HUES48 (cell line): ENCODE measurements at regions not wholly inside any gene's neighbourhood (a gene's known extent, or its start where the extent isn't known, plus 50 kb on each side); places are given as distances from the start of the nearest gene placed in this dataset.

Experiments
- H3K27ac ChIP-seq: one replicate; pipeline ENCODE4 v1.7.0; 2013; ENCODE audit warnings: low read depth, low read length, inconsistent platforms
- H3K27me3 ChIP-seq: 2 replicates; pipeline ENCODE4 v1.6.1; 2013; ENCODE audit warnings: mild to moderate bottlenecking, low read length; ENCODE audit not compliant: control insufficient read depth, insufficient read depth
- H3K36me3 ChIP-seq: 2 replicates; pipeline ENCODE4 v1.6.1; 2013; ENCODE audit warnings: low read length; ENCODE audit not compliant: control insufficient read depth, insufficient read depth
- H3K4me1 ChIP-seq: 2 replicates; pipeline ENCODE4 v1.6.1; 2013; ENCODE audit warnings: mild to moderate bottlenecking, low read length; ENCODE audit not compliant: control insufficient read depth, insufficient read depth
- H3K4me3 ChIP-seq: 2 replicates; pipeline ENCODE4 v1.5.1; 2013; ENCODE audit warnings: mild to moderate bottlenecking, low read depth, low read length
- H3K9ac ChIP-seq: 2 replicates; pipeline ENCODE4 v1.6.1; 2013; ENCODE audit warnings: mild to moderate bottlenecking, low read depth, low read length, moderate library complexity
- H3K9me3 ChIP-seq: 2 replicates; pipeline ENCODE4 v1.6.1; 2013; ENCODE audit warnings: low read length; ENCODE audit not compliant: control insufficient read depth, insufficient read depth

DNA sequence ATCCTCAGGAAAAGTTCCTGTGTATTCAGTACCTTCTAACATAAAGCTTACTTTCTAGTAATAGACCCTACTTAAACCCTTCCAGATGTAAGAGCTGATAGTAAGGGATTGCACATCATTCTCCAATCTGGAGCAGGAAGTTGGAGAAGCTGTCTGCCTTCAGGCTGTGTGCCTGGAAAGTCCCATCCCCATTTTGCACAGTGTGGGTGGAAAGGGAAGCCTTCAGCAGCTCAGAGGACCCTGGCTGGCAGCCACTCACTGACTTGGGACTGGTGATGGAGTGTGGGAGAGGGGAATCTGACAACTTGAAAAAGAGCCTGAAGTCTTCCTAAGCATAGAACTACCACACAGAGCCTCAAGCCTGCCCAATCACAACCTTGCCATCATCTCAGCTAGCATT is 164.1 kb upstream of the ADO start:
- Histone ChIP-seq H3K9me3 (no peaks in the 10 kb centered on the region), H3K4me1 (peaks cover 8% of the 10 kb centered on the region), H3K27ac (no peak overlapping the region), H3K27me3 (no peaks in the 10 kb centered on the region), H3K36me3 (no peaks in the 10 kb centered on the region), H3K4me3 (no peak overlapping the region), H3K9ac (no peak overlapping the region)

DNA sequence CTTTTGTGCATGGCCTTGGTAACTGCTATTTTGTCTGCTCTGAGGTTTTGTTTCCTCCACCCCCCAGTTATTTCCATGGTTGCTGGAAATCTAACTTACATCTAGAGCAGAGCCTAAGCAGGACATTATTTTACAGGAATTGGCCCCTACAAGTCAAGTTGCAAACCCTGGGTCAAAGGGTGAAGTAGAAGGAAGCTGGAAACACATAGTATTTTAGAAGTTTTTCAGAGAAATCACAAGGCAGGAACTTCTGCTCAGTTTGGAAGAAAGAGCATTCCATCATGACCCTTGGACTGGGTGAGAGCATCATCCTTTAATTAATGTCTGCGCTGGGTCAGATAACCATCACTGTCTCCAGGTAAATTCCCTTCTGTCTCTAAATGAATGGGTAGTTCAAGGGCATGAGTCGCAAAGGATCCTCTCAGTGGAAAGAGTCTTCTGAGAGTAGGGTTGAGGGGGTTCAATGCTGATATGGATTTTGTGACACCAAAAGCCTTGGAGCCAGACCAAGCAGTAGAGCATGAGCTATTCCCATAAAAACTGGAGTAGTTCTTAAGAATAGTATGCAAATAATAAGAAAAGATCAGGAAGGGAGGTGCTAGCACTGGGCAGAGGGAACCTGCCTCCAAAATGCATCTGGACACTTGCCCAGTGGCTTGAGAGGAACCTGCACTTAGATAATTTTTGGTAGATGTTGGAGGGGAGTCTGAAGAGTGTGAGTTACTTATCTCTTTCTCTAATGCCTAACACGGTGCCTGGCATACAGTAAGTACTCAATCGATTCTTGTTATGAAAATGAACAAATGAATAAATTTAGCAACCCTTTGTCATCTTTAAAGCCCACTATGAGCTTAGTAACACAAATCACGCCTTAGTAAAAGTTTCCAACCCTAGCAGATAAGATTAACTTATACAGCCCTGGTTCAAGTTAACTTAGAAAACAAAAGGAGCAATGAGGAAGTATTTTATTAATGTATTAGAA is 160.6 kb upstream of the ADO start:
- no peaks in the 10 kb centered on the region for H3K36me3 ChIP-seq
- no peaks in the 10 kb centered on the region for H3K4me1 ChIP-seq
- no peak overlapping the region for H3K4me3 ChIP-seq
- no peaks in the 10 kb centered on the region for H3K9me3 ChIP-seq
- no peak overlapping the region for H3K27ac ChIP-seq
- H3K27me3 ChIP-seq: no peaks in the 10 kb centered on the region
- no peak overlapping the region for H3K9ac ChIP-seq

- H3K4me1 ChIP-seq: no peaks in the 10 kb centered on the region
- no peaks in the 10 kb centered on the region for H3K27me3 ChIP-seq
- no peak overlapping the region for H3K4me3 ChIP-seq
- no peak overlapping the region for H3K9ac ChIP-seq
- no peaks in the 10 kb centered on the region for H3K36me3 ChIP-seq
- no peak overlapping the region for H3K27ac ChIP-seq
- no peaks in the 10 kb centered on the region for H3K9me3 ChIP-seq
Observed at GRCh38 chr10:62647375-62648092, 157.0 kb upstream of the ADO start.

- Histone ChIP-seq H3K4me3 (no peak overlapping the region), H3K27ac (no peak overlapping the region), H3K27me3 (no peaks in the 10 kb centered on the region), H3K9ac (no peak overlapping the region), H3K9me3 (no peaks in the 10 kb centered on the region), H3K4me1 (no peaks in the 10 kb centered on the region), H3K36me3 (no peaks in the 10 kb centered on the region)
Observed at GRCh38 chr10:62648921-62649320, 155.6 kb upstream of the ADO start.

- no peak overlapping the region for H3K4me3 ChIP-seq
- H3K36me3 ChIP-seq: no peaks in the 10 kb centered on the region
- no peak overlapping the region for H3K9ac ChIP-seq
- H3K4me1 ChIP-seq: no peaks in the 10 kb centered on the region
- no peaks in the 10 kb centered on the region for H3K9me3 ChIP-seq
- H3K27me3 ChIP-seq: no peaks in the 10 kb centered on the region
- H3K27ac ChIP-seq: no peak overlapping the region
Observed at GRCh38 chr10:62650411-62650810, 154.1 kb upstream of the ADO start.

GRCh38 chr10:62651341-62651740 is 153.2 kb upstream of the ADO start:
- Histone ChIP-seq H3K9ac (no peak overlapping the region), H3K27ac (no peak overlapping the region), H3K36me3 (no peaks in the 10 kb centered on the region), H3K4me1 (no peaks in the 10 kb centered on the region), H3K27me3 (no peaks in the 10 kb centered on the region), H3K4me3 (no peak overlapping the region), H3K9me3 (no peaks in the 10 kb centered on the region)

DNA sequence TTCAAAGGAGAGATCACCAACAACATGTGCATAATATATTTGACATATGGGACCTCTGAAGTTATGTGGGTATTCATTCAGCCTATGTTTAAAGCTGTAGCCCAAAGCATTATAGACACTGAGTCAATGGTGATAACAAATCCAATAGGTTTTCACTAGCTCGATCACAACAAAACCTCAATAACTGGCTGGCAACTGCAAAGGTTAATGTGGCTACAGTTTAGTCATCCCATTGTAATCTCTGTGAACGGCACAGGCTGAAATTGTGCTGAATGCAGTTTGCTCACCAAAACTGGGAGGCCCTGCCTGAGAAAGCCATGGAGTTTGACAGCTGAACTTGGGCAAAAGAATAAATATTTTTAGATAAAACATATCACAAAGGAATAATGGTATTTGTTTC is 152.4 kb upstream of the ADO start:
- Histone ChIP-seq H3K27me3 (no peaks in the 10 kb centered on the region), H3K4me3 (no peak overlapping the region), H3K36me3 (no peaks in the 10 kb centered on the region), H3K9me3 (no peaks in the 10 kb centered on the region), H3K4me1 (no peaks in the 10 kb centered on the region), H3K27ac (no peak overlapping the region), H3K9ac (no peak overlapping the region)

DNA sequence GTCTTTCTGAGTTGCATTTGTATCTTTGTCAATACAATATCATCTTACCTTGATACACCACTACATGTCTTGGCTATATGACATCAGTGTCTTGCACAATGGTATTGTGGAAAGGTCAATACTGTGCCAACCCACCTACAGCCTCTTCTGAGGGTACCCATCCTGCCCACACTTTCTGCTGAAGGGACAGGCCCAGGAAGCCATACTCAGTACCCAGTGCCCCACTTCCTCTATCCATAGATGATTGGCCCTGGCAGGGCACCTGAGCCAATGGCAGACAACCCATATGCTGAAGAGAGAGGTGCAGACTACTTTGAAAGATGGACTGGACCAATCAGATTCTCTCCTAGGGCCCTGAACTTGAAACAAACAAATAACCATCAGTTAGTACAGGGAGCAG is 152.0 kb upstream of the ADO start:
- no peaks in the 10 kb centered on the region for H3K27me3 ChIP-seq
- no peak overlapping the region for H3K4me3 ChIP-seq
- no peak overlapping the region for H3K27ac ChIP-seq
- H3K9me3 ChIP-seq: no peaks in the 10 kb centered on the region
- no peaks in the 10 kb centered on the region for H3K4me1 ChIP-seq
- no peak overlapping the region for H3K9ac ChIP-seq
- H3K36me3 ChIP-seq: no peaks in the 10 kb centered on the region

- Histone ChIP-seq H3K36me3 (no peaks in the 10 kb centered on the region), H3K9me3 (no peaks in the 10 kb centered on the region), H3K4me3 (no peak overlapping the region), H3K4me1 (no peaks in the 10 kb centered on the region), H3K27me3 (no peaks in the 10 kb centered on the region), H3K27ac (no peak overlapping the region), H3K9ac (no peak overlapping the region)
Observed at GRCh38 chr10:62653254-62653653, 151.3 kb upstream of the ADO start.

DNA sequence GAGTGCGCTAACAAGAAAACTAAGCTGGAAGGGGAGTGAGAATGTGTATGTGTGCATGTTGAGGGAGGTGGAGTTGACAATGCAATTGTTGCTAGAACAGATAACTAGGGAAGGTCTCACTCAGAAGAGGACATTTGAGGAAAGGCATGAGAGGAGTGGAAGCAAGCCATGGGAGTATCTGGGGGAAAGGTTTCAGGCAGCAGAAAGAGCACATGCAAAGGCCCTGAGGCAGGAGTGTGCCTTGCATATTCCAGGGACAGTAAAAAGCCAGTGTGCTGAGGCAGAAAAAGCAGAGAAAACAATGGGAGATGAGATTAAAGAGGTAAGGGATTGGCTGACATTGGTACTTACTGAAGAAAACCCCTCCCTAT is 149.6 kb upstream of the ADO start:
- H3K9me3 ChIP-seq: no peaks in the 10 kb centered on the region
- H3K4me3 ChIP-seq: no peak overlapping the region
- H3K4me1 ChIP-seq: no peaks in the 10 kb centered on the region
- no peak overlapping the region for H3K27ac ChIP-seq
- H3K27me3 ChIP-seq: no peaks in the 10 kb centered on the region
- H3K9ac ChIP-seq: no peak overlapping the region
- H3K36me3 ChIP-seq: no peaks in the 10 kb centered on the region

GRCh38 chr10:62655337-62655994 is 149.1 kb upstream of the ADO start:
- no peaks in the 10 kb centered on the region for H3K36me3 ChIP-seq
- no peak overlapping the region for H3K4me3 ChIP-seq
- H3K9ac ChIP-seq: no peak overlapping the region
- no peaks in the 10 kb centered on the region for H3K27me3 ChIP-seq
- H3K4me1 ChIP-seq: no peaks in the 10 kb centered on the region
- no peak overlapping the region for H3K27ac ChIP-seq
- H3K9me3 ChIP-seq: no peaks in the 10 kb centered on the region
